B cell (primary cell): ENCODE measurements at regions not wholly inside any gene's neighbourhood (a gene's known extent, or its start where the extent isn't known, plus 50 kb on each side); places are given as distances from the start of the nearest gene placed in this dataset.

Experiments
- CTCF ChIP-seq: fragments of 200-600 bp; IDR thresholded peaks from one replicate; pipeline ENCODE4 v1.8.0; 2022; ENCODE audit warnings: antibody characterized with exemption, mild to moderate bottlenecking
- EZH2 ChIP-seq: IDR thresholded peaks from 2 replicates; pipeline ENCODE4 v1.6.1; 2012; ENCODE audit warnings: borderline replicate concordance, low read depth, mild to moderate bottlenecking, moderate library complexity, low read length; ENCODE audit not compliant: insufficient read depth, poor library complexity, severe bottlenecking

GRCh38 chr16:73798471-73798870 lies 498.1 kb upstream of the PSMD7 start:
- TF ChIP-seq CTCF = no peak
- TF ChIP-seq EZH2 = no peak
